ENCODE measurements at regions not wholly inside any gene's neighbourhood (a gene's known extent, or its start where the extent isn't known, plus 50 kb on each side); places are given as distances from the start of the nearest gene placed in this dataset.

GRCh38 chr15:96242761-96243160 is 87.7 kb upstream of the NR2F2 start:
- ChIA-PET CTCF (ENCODE audit: low intra/inter-chr PET ratio, low total read pairs) (no interaction called here), POLR2A (no interaction called here)
- ATAC-seq: no peak
- no peak for DNase-seq (ENCODE audit: low spot score)
- Histone ChIP-seq H3K9ac (ENCODE audit: insufficient read depth, low read depth, low read length) (no peak overlapping the region), H3K9me3 (ENCODE audit: low read length) (no peaks in the 10 kb centered on the region), H3K4me2 (ENCODE audit: low read depth, low read length) (no peak overlapping the region), H3K27ac (ENCODE audit: extremely low read length, insufficient read depth, low read length) (no peak overlapping the region), H3K4me3 (replicated peaks in 1 of 3; ENCODE audit: insufficient read depth in 1 of 3, low read depth in 2 of 3, low read length in 3 of 3) (no peak overlapping the region), H3K27me3 (ENCODE audit: control insufficient read depth in 1 of 2, insufficient read depth in 2 of 2, low read length in 2 of 2) (no peaks in the 10 kb centered on the region), H2AFZ (ENCODE audit: low read length) (no peak overlapping the region), H3K4me1 (ENCODE audit: insufficient read depth, low read length) (no peaks in the 10 kb centered on the region), H3K79me2 (ENCODE audit: insufficient read depth, low read length) (no peaks in the 10 kb centered on the region), H4K20me1 (ENCODE audit: insufficient read depth, low read length) (no peaks in the 10 kb centered on the region), H3K36me3 (replicated peaks in 1 of 2; ENCODE audit: control insufficient read depth in 1 of 2, insufficient read depth in 2 of 2, low read length in 2 of 2) (no peaks in the 10 kb centered on the region)
- no peak for FAIRE-seq
- TF ChIP-seq MAFF (IDR thresholded peaks at IDR 0.05; ENCODE audit: low read depth, low read length) (peak; percentile 77), MAFK (conservative IDR thresholded peaks at IDR 0.05 in 1 of 2, IDR thresholded peaks at IDR 0.05 in 1 of 2; ENCODE audit: low read length in 2 of 2) (peak; percentile 29 to 87; a peak in 3 of 4 replicates), NFYB (CRISPR knock-in tag; IDR thresholded peaks at IDR 0.05) (no peak)
- no TSS peak for BruUV-seq (replicated peaks)
- intact Hi-C loops (cut with micrococcal nuclease; ENCODE audit: unreplicated experiment) (no loop called here), in situ Hi-C loops (cut with HindIII; ENCODE audit: extremely low pct_ligation_motif_present, low pct_unique_long_range_greater_than_20kb) (no loop called here)
- 81% methylated on average over 1 of the region's 1 CpG for WGBS (ENCODE audit: low lambda C conversion rate)

DNA sequence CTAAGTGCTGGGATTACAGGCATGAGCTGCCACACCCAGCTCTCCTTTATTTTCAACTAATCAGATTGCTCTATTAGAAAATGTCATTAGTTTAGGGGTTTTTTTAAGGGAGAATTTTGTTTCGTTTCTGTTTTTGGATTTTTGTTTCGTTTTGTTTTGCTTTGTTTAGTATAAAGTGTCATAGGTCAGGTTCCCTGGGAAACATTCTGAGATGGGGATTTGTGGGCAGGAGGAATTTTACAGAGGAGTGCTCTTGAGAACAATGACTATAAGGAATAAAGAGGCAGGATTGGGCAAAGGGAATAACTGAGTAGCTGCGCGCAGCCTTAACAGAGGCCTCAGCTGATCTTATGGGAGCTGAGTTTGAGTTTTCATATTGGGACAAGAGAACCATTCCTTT is 86.8 kb upstream of the NR2F2 start:
- Histone ChIP-seq H3K9me3 (ENCODE audit: low read length) (no peaks in the 10 kb centered on the region), H2AFZ (ENCODE audit: low read length) (no peak overlapping the region), H3K79me2 (ENCODE audit: insufficient read depth, low read length) (no peaks in the 10 kb centered on the region), H3K27me3 (ENCODE audit: control insufficient read depth in 1 of 2, insufficient read depth in 2 of 2, low read length in 2 of 2) (no peaks in the 10 kb centered on the region), H3K36me3 (replicated peaks in 1 of 2; ENCODE audit: control insufficient read depth in 1 of 2, insufficient read depth in 2 of 2, low read length in 2 of 2) (no peaks in the 10 kb centered on the region), H3K27ac (ENCODE audit: extremely low read length, insufficient read depth, low read length) (no peak overlapping the region), H3K4me1 (ENCODE audit: insufficient read depth, low read length) (no peaks in the 10 kb centered on the region), H3K4me2 (ENCODE audit: low read depth, low read length) (no peak overlapping the region), H4K20me1 (ENCODE audit: insufficient read depth, low read length) (no peaks in the 10 kb centered on the region), H3K9ac (ENCODE audit: insufficient read depth, low read depth, low read length) (no peak overlapping the region), H3K4me3 (replicated peaks in 1 of 3; ENCODE audit: insufficient read depth in 1 of 3, low read depth in 2 of 3, low read length in 3 of 3) (no peak overlapping the region)
- no peak for DNase-seq (ENCODE audit: low spot score)
- intact Hi-C loops (cut with micrococcal nuclease; ENCODE audit: unreplicated experiment) (no loop called here), in situ Hi-C loops (cut with HindIII; ENCODE audit: extremely low pct_ligation_motif_present, low pct_unique_long_range_greater_than_20kb) (no loop called here)
- POLR2A ChIA-PET: no interaction called here
- CTCF ChIA-PET (ENCODE audit: low intra/inter-chr PET ratio, low total read pairs): no interaction called here
- FAIRE-seq: no peak
- BruUV-seq (replicated peaks): no TSS peak
- ATAC-seq: no peak
- TF ChIP-seq, protein P1, sequence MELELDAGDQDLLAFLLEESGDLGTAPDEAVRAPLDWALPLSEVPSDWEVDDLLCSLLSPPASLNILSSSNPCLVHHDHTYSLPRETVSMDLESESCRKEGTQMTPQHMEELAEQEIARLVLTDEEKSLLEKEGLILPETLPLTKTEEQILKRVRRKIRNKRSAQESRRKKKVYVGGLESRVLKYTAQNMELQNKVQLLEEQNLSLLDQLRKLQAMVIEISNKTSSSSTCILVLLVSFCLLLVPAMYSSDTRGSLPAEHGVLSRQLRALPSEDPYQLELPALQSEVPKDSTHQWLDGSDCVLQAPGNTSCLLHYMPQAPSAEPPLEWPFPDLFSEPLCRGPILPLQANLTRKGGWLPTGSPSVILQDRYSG (CRISPR knock-in tag; IDR thresholded peaks at IDR 0.05): no peak
- TF ChIP-seq GMEB2 (CRISPR knock-in tag; IDR thresholded peaks at IDR 0.05; ENCODE audit: low read depth): no peak
- no peak for TF ChIP-seq DZIP1 (CRISPR knock-in tag; IDR thresholded peaks at IDR 0.05)
- no peak for TF ChIP-seq NBN (conservative IDR thresholded peaks at IDR 0.05)
- no peak for TF ChIP-seq RCOR2 (CRISPR knock-in tag; IDR thresholded peaks at IDR 0.05)
- WGBS (ENCODE audit: low lambda C conversion rate): 70% methylated on average over 4 of the region's 4 CpGs
